Neutrophil (primary cell): ENCODE measurements at regions not wholly inside any gene's neighbourhood (a gene's known extent, or its start where the extent isn't known, plus 50 kb on each side); places are given as distances from the start of the nearest gene placed in this dataset.

Experiments used
- H3K27ac ChIP-seq: fragments of 200-600 bp; sonication (generic); 2 replicates; pipeline ENCODE4 v1.5.1; 2016; ENCODE audit warnings: mild to moderate bottlenecking, moderate library complexity
- H3K27me3 ChIP-seq: fragments of 200-600 bp; sonication (generic); 2 replicates; pipeline ENCODE4 v1.6.0; 2016; ENCODE audit warnings: mild to moderate bottlenecking
- H3K36me3 ChIP-seq: fragments of 200-600 bp; sonication (generic); 2 replicates; pipeline ENCODE4 v1.5.1; 2017
- H3K4me1 ChIP-seq, 2 experiments: fragments of 200-600 bp in 1 of 2; sonication (generic) in 1 of 2; 1 replicate in 1 of 2; 2 replicates in 1 of 2; pipeline versions ENCODE4 v1.5.1 to v1.6.1; 2013 to 2016; ENCODE audit warnings: low read depth in 1 of 2, low read length in 1 of 2, mild to moderate bottlenecking in 1 of 2, moderate library complexity in 1 of 2; ENCODE audit not compliant: control insufficient read depth in 1 of 2, insufficient read depth in 1 of 2
- H3K4me3 ChIP-seq, 2 experiments: fragments of 200-600 bp in 1 of 2; sonication (generic) in 1 of 2; 1 replicate in 1 of 2; 2 replicates in 1 of 2; pipeline ENCODE4 v1.5.1; 2013 to 2016; ENCODE audit warnings: low read depth in 1 of 2, low read length in 1 of 2, mild to moderate bottlenecking in 1 of 2, moderate library complexity in 1 of 2
- H3K9me3 ChIP-seq: fragments of 200-600 bp; sonication (generic); 2 replicates; pipeline ENCODE4 v1.5.1; 2016
- CTCF ChIP-seq: fragments of 200-600 bp; sonication (generic); IDR thresholded peaks from 2 replicates; pipeline ENCODE4 v1.5.1; 2016; ENCODE audit warnings: antibody characterized with exemption

GRCh38 chr13:107734891-107735625 is 480.3 kb downstream of the LIG4 start:
- TF ChIP-seq CTCF: no peak
- H3K27ac ChIP-seq: no peak overlapping the region
- H3K36me3 ChIP-seq: no peaks in the 10 kb centered on the region

GRCh38 chr13:107733276-107733675 is 482.1 kb downstream of the LIG4 start:
- Histone ChIP-seq H3K27me3 (no peaks in the 10 kb centered on the region), H3K4me3 (no peak overlapping the region), H3K4me1 (no peaks in the 10 kb centered on the region), H3K27ac (no peak overlapping the region), H3K9me3 (no peaks in the 10 kb centered on the region), H3K36me3 (no peaks in the 10 kb centered on the region)
- TF ChIP-seq CTCF: no peak

More at GRCh38 chr13:107734891-107735625, 480.3 kb downstream of the LIG4 start:
- Histone ChIP-seq H3K27me3 (no peaks in the 10 kb centered on the region), H3K4me3 (no peak overlapping the region), H3K9me3 (no peaks in the 10 kb centered on the region), H3K4me1 (no peaks in the 10 kb centered on the region)

- Histone ChIP-seq H3K4me3 (no peak overlapping the region), H3K36me3 (no peaks in the 10 kb centered on the region), H3K9me3 (no peaks in the 10 kb centered on the region), H3K4me1 (no peaks in the 10 kb centered on the region), H3K27me3 (no peaks in the 10 kb centered on the region), H3K27ac (no peak overlapping the region)
- no peak for TF ChIP-seq CTCF
These were observed 484.5 kb downstream of the LIG4 start for GRCh38 chr13:107730813-107731212.

DNA sequence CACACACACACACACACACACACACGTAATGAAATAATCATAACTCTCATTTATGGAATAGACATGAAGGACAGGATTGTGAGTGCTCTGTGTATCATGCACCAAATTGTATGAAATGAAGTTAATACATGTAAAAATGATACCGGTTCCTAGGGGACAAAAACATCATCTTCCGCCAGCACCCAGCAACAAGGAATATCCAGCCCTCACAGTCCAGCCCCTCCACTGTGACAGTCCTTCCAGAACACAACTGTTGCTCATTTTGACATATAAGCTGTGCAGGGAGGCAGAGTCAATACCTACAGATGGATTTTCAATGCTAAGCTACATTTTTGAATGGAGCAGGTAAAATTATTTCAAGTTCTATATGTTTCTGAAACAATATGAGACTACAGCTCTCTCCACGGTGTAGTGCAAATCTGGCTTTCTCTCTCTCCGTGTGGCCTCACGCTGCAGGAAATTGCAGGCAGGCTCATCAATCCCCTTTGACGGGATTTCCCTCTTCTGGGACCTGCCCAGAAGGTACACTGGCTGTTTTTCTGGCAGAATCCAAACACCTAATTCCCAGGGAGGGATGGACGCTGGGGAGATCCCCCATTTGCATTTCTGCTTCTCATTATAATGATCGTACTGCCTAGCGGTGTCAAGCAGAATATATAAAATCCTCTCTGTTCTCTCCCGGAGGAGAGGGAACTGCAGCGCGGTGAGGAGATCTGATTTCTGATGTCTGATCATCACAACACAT is 494.0 kb downstream of the LIG4 start:
- H3K27ac ChIP-seq: no peak overlapping the region
- no peak overlapping the region for H3K4me3 ChIP-seq
- H3K27me3 ChIP-seq: no peaks in the 10 kb centered on the region
- no peak for TF ChIP-seq CTCF
- H3K9me3 ChIP-seq: no peaks in the 10 kb centered on the region
- no peaks in the 10 kb centered on the region for H3K4me1 ChIP-seq
- no peaks in the 10 kb centered on the region for H3K36me3 ChIP-seq

DNA sequence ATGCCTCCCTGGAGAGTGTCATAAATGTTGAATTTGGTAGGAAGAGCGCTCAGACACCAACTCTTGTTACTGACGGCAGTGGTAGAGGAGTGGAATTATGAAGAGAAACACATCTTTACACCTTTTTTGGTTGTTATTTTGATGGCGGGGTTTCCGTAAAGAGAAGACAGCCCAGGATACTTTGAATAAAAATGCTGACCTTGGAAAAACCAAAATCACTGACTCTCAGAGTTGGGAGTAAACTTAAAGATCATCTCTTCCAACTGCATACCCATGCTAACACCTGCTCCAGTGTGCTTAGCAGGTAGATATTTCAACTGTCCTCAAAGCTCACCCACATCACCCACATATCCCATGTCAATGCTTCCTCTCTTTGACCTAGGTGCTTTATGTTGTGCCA is 498.6 kb downstream of the LIG4 start:
- Histone ChIP-seq H3K27me3 (no peaks in the 10 kb centered on the region), H3K9me3 (no peaks in the 10 kb centered on the region), H3K27ac (no peak overlapping the region), H3K4me1 (no peaks in the 10 kb centered on the region), H3K4me3 (no peak overlapping the region), H3K36me3 (no peaks in the 10 kb centered on the region)
- TF ChIP-seq CTCF: no peak
